IMR-90 (cell line): ENCODE measurements at regions not wholly inside any gene's neighbourhood (a gene's known extent, or its start where the extent isn't known, plus 50 kb on each side); places are given as distances from the start of the nearest gene placed in this dataset.

Source experiments
- ATAC-seq: fragments of 200-7000 bp; cut with Tn5 transposase; 2 replicates; pipeline ENCODE4 v1.9.1; 2020; ENCODE audit warnings: low read depth, mild to moderate bottlenecking, moderate library complexity
- BruUV-seq: library from RNA; stranded (reverse); fragments of 400-500 nt; replicated peaks from 2 replicates; lab custom pipeline; 2021; lab: Mats Ljungman, UMichigan
- CTCF ChIA-PET: fragments of 300-600 bp; formaldehyde crosslinking; extraction: SDS; loops from one replicate; lab custom pipeline; 2021; ENCODE audit warnings: antibody characterized with exemption; lab: Yijun Ruan, JAX
- POLR2A ChIA-PET: fragments of 300-600 bp; sonication (Branson Sonifier 250); formaldehyde crosslinking; loops from one replicate; lab custom pipeline; 2022; ENCODE audit warnings: antibody characterized with exemption; ENCODE audit not compliant: unreplicated experiment; lab: Charles Lee
- DNase-seq: peaks from one replicate; pipeline ENCODE4 v3.0.0; 2013
- H2AFZ ChIP-seq: replicated peaks from 2 replicates; pipeline ENCODE3; 2013; ENCODE audit warnings: low read length, mild to moderate bottlenecking; ENCODE audit not compliant: poor library complexity
- H2AK5ac ChIP-seq: 2 replicates; pipeline ENCODE4 v1.6.1; 2013; ENCODE audit warnings: low read depth, low read length, inconsistent platforms
- H2AK9ac ChIP-seq: replicated peaks from 2 replicates; pipeline ENCODE3; 2013; ENCODE audit warnings: mild to moderate bottlenecking, low read depth, low read length, moderate library complexity; ENCODE audit not compliant: poor library complexity
- H2BK120ac ChIP-seq: 2 replicates; pipeline ENCODE4 v1.6.1; 2013; ENCODE audit warnings: low read depth, low read length, inconsistent platforms
- H2BK15ac ChIP-seq: 3 replicates; pipeline ENCODE4 v1.6.1; 2013; ENCODE audit warnings: low read depth, low read length, inconsistent platforms
- H2BK20ac ChIP-seq: 2 replicates; pipeline ENCODE4 v1.6.1; 2013; ENCODE audit warnings: low read depth, mild to moderate bottlenecking, inconsistent platforms, low read length, moderate library complexity
- H2BK5ac ChIP-seq: 2 replicates; pipeline ENCODE4 v1.6.1; 2013; ENCODE audit warnings: mild to moderate bottlenecking, low read depth, low read length, inconsistent platforms; ENCODE audit not compliant: poor library complexity, severe bottlenecking
- H3K14ac ChIP-seq: replicated peaks from 2 replicates; pipeline ENCODE4 v1.6.1; 2013; ENCODE audit warnings: low read depth, low read length, inconsistent platforms
- H3K18ac ChIP-seq: 2 replicates; pipeline ENCODE4 v1.6.1; 2013; ENCODE audit warnings: low read depth, low read length, control low read depth
- H3K23ac ChIP-seq: 2 replicates; pipeline ENCODE4 v1.6.1; 2013; ENCODE audit warnings: low read depth, low read length, inconsistent platforms
- H3K27ac ChIP-seq: 2 replicates; pipeline ENCODE4 v1.5.1; 2013; ENCODE audit warnings: mild to moderate bottlenecking, control low read depth, low read length; ENCODE audit not compliant: insufficient read depth
- H3K27me3 ChIP-seq: 2 replicates; pipeline ENCODE4 v1.6.1; 2013; ENCODE audit warnings: low read length; ENCODE audit not compliant: control insufficient read depth, insufficient read depth
- H3K36me3 ChIP-seq: 2 replicates; pipeline ENCODE4 v1.6.1; 2013; ENCODE audit warnings: low read length, mixed read lengths; ENCODE audit not compliant: control insufficient read depth, insufficient read depth
- H3K4ac ChIP-seq: 2 replicates; pipeline ENCODE4 v1.6.1; 2013; ENCODE audit warnings: low read depth, low read length, inconsistent platforms
- H3K4me1 ChIP-seq: 2 replicates; pipeline ENCODE4 v1.6.1; 2013; ENCODE audit warnings: low read length, mixed read lengths; ENCODE audit not compliant: control insufficient read depth, insufficient read depth
- H3K4me2 ChIP-seq: 2 replicates; pipeline ENCODE4 v1.6.1; 2013; ENCODE audit warnings: low read depth, mild to moderate bottlenecking, control low read depth, low read length, moderate library complexity
- H3K4me3 ChIP-seq: 2 replicates; pipeline ENCODE4 v1.5.1; 2013; ENCODE audit warnings: low read depth, mild to moderate bottlenecking, control low read depth, low read length, moderate library complexity; ENCODE audit not compliant: insufficient read depth
- H3K56ac ChIP-seq: 2 replicates; pipeline ENCODE4 v1.6.1; 2013; ENCODE audit warnings: low read length, inconsistent platforms; ENCODE audit not compliant: insufficient read depth; ENCODE audit errors: extremely low read depth
- H3K79me1 ChIP-seq, 2 experiments: 2 replicates each; pipeline ENCODE4 v1.6.1; 2013; ENCODE audit warnings: low read length in 2 of 2, inconsistent platforms in 1 of 2, low read depth in 1 of 2
- H3K9ac ChIP-seq: 2 replicates; pipeline ENCODE4 v1.6.1; 2013; ENCODE audit warnings: low read depth, low read length, control low read depth
- H3K9me1 ChIP-seq: 2 replicates; pipeline ENCODE4 v1.6.1; 2013; ENCODE audit warnings: low read length, inconsistent platforms; ENCODE audit not compliant: insufficient read depth
- H3K9me3 ChIP-seq: 2 replicates; pipeline ENCODE4 v1.6.1; 2013; ENCODE audit warnings: low read length; ENCODE audit not compliant: control insufficient read depth, insufficient read depth
- H4K20me1 ChIP-seq: 2 replicates; pipeline ENCODE4 v1.6.1; 2013; ENCODE audit warnings: low read length, inconsistent platforms; ENCODE audit not compliant: insufficient read depth
- H4K5ac ChIP-seq: 2 replicates; pipeline ENCODE4 v1.6.1; 2013; ENCODE audit warnings: mild to moderate bottlenecking, low read depth, low read length, control low read depth
- H4K8ac ChIP-seq, 2 experiments: 2 replicates each; pipeline ENCODE4 v1.6.1; 2013; ENCODE audit warnings: low read depth in 2 of 2, low read length in 2 of 2, control low read depth in 1 of 2, inconsistent platforms in 1 of 2
- H4K91ac ChIP-seq: 2 replicates; pipeline ENCODE4 v1.6.1; 2013; ENCODE audit warnings: low read depth, low read length, inconsistent platforms; ENCODE audit not compliant: insufficient read depth
- BHLHE40 ChIP-seq: fragments of 150-350 bp; IDR thresholded peaks from 2 replicates; pipeline ENCODE4 v1.6.1; 2016; ENCODE audit warnings: mild to moderate bottlenecking, low read depth, low read length
- CEBPB ChIP-seq: IDR thresholded peaks from 2 replicates; pipeline ENCODE4 v1.6.1; 2012; ENCODE audit warnings: low read depth, low read length, improper control_type of control experiment
- CHD1 ChIP-seq: IDR thresholded peaks from 2 replicates; pipeline ENCODE4 v1.6.1; 2012; ENCODE audit warnings: low read depth, low read length, improper control_type of control experiment
- CTCF ChIP-seq: conservative IDR thresholded peaks from 2 replicates; pipeline ENCODE4 v1.5.1; 2012; ENCODE audit warnings: mild to moderate bottlenecking, low read depth, low read length, improper control_type of control experiment
- FOS ChIP-seq: fragments of 150-350 bp; IDR thresholded peaks from 2 replicates; pipeline ENCODE4 v1.6.1; 2016; ENCODE audit warnings: low read depth, low read length
- MAFK ChIP-seq: IDR thresholded peaks from 2 replicates; pipeline ENCODE4 v1.6.1; 2012; ENCODE audit warnings: low read depth, low read length, improper control_type of control experiment
- MAZ ChIP-seq: IDR thresholded peaks from 2 replicates; pipeline ENCODE4 v1.6.1; 2012; ENCODE audit warnings: low read depth, mild to moderate bottlenecking, low read length, improper control_type of control experiment, moderate library complexity, borderline replicate concordance
- MXI1 ChIP-seq: IDR thresholded peaks from 2 replicates; pipeline ENCODE4 v1.6.1; 2012; ENCODE audit warnings: low read depth, mild to moderate bottlenecking, low read length, moderate library complexity, borderline replicate concordance
- NFE2L2 ChIP-seq: fragments of 150-350 bp; IDR thresholded peaks from 2 replicates; pipeline ENCODE4 v1.6.1; 2016; ENCODE audit warnings: low read depth, mild to moderate bottlenecking, low read length
- POLR2A ChIP-seq: IDR thresholded peaks from 2 replicates; pipeline ENCODE4 v1.6.1; 2012; ENCODE audit warnings: mild to moderate bottlenecking, low read depth, low read length
- RAD21 ChIP-seq: IDR thresholded peaks from 2 replicates; pipeline ENCODE4 v1.6.1; 2012; ENCODE audit warnings: low read length, improper control_type of control experiment
- RCOR1 ChIP-seq: IDR thresholded peaks from 2 replicates; pipeline ENCODE4 v1.6.1; 2012; ENCODE audit warnings: mild to moderate bottlenecking, low read length, improper control_type of control experiment; ENCODE audit not compliant: insufficient replicate concordance
- RFX5 ChIP-seq: IDR thresholded peaks from 2 replicates; pipeline ENCODE4 v1.8.0; 2012; ENCODE audit warnings: low read depth, mild to moderate bottlenecking, low read length, moderate library complexity
- SMC3 ChIP-seq: fragments of 150-350 bp; IDR thresholded peaks from 2 replicates; pipeline ENCODE4 v1.6.1; 2016; ENCODE audit warnings: low read depth, mild to moderate bottlenecking, antibody characterized with exemption, low read length, moderate library complexity
- WGBS, 2 experiments: methylation state at CpG; one replicate each; pipeline versions ENCODE4 v1.1.5 to v1.1.7; 2013; ENCODE audit warnings: missing lambda C conversion rate in 2 of 2; ENCODE audit not compliant: insufficient read length in 1 of 2; ENCODE audit errors: extremely low coverage in 2 of 2; 5-methylcytosine and 5-hydroxymethylcytosine counted together
- dilution Hi-C: fragments of 300-500 bp; cut with HindIII; formaldehyde crosslinking; loops from one replicate; pipeline ENCODE4 v1.14.3; 2018; ENCODE audit warnings: low sequenced_read_pairs; ENCODE audit not compliant: unreplicated experiment
- in situ Hi-C: fragments of 300-500 bp; cut with MboI; formaldehyde crosslinking; loops from 3 replicates; pipeline ENCODE4 v1.14.3; 2019; ENCODE audit warnings: low sequenced_read_pairs, inconsistent platforms, mixed read lengths
- intact Hi-C: fragments of 100-400 bp; cut with micrococcal nuclease; formaldehyde crosslinking; loops from 2 replicates; pipeline ENCODE4 v1.10.0; 2022
- TF ChIP-seq, protein P1 (sequence below): fragments of 150-350 bp; IDR thresholded peaks from 2 replicates; pipeline ENCODE4 v1.6.1; 2016; ENCODE audit warnings: low read depth, mild to moderate bottlenecking, low read length, moderate library complexity, borderline replicate concordance
- TF ChIP-seq, protein P2 (sequence below): fragments of 150-350 bp; IDR thresholded peaks from 2 replicates; pipeline ENCODE4 v1.6.1; 2017; ENCODE audit warnings: mild to moderate bottlenecking, antibody characterized with exemption, low read length, low read depth

DNA sequence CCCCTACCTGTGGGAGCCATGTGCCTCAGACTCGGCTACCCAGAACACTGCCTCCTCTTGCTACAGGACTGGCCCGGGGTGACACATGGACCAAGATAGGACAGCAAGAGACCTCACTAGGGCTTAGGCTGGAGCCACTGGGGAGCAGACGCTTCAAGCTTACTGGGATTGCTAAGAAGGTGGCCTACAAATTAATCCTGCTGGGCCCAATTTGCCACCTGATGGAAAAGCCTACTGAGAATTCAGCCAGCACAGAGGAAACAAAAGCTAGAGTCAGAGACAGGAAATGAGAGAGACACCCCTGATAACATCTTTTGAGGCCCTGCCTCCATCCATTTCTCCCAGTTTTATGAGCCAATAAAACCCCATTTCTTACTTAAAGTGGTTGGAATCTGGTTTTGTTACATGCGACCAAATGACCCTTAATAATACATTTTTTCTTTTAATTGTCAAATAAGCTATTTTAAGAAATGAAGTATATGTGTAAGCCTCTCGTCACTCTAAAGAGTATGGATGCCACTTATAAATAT is 282.1 kb downstream of the CXCL12 start:
- no peak overlapping the region for H3K18ac ChIP-seq
- CTCF ChIA-PET = no interaction called here
- H3K9me3 ChIP-seq = no peaks in the 10 kb centered on the region

More for the DNA sequence above, 282.1 kb downstream of the CXCL12 start:
- Histone ChIP-seq H2AK5ac (no peak overlapping the region), H3K9me1 (no peaks in the 10 kb centered on the region), H3K4ac (no peak overlapping the region), H4K20me1 (no peaks in the 10 kb centered on the region), H3K4me2 (no peak overlapping the region), H3K36me3 (no peaks in the 10 kb centered on the region), H3K4me3 (no peak overlapping the region), H3K14ac (no peak overlapping the region), H3K9ac (no peak overlapping the region), H2BK5ac (no peak overlapping the region), H2AFZ (no peak overlapping the region), H2AK9ac (no peak overlapping the region), H4K91ac (no peak overlapping the region), H3K27me3 (no peaks in the 10 kb centered on the region), H2BK20ac (no peak overlapping the region), H2BK120ac (no peak overlapping the region), H3K79me1 (no peaks in the 10 kb centered on the region), H4K5ac (no peak overlapping the region), H3K27ac (no peak overlapping the region), H3K4me1 (no peaks in the 10 kb centered on the region), H2BK15ac (no peak overlapping the region), H4K8ac (no peak overlapping the region), H3K56ac (no peak overlapping the region), H3K23ac (no peak overlapping the region)
- DNase-seq = no peak
- ATAC-seq = no peak
- WGBS, 2 experiments = 100% methylated on average over 2 of the region's 5 CpGs; no CpG with 5 or more reads in 1 of the 2 experiments
- intact Hi-C loops = no loop called here
- POLR2A ChIA-PET = no interaction called here
- in situ Hi-C loops = no loop called here
- dilution Hi-C loops = no loop called here
- TF ChIP-seq CTCF (no peak), MXI1 (no peak), RFX5 (no peak), RCOR1 (no peak), POLR2A (no peak), SMC3 (no peak), MAZ (no peak), CHD1 (no peak), BHLHE40 (no peak), CEBPB (no peak), FOS (no peak), RAD21 (no peak), NFE2L2 (no peak), MAFK (no peak)
- TF ChIP-seq, protein P1, sequence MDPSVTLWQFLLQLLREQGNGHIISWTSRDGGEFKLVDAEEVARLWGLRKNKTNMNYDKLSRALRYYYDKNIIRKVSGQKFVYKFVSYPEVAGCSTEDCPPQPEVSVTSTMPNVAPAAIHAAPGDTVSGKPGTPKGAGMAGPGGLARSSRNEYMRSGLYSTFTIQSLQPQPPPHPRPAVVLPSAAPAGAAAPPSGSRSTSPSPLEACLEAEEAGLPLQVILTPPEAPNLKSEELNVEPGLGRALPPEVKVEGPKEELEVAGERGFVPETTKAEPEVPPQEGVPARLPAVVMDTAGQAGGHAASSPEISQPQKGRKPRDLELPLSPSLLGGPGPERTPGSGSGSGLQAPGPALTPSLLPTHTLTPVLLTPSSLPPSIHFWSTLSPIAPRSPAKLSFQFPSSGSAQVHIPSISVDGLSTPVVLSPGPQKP = no peak
- TF ChIP-seq, protein P2, sequence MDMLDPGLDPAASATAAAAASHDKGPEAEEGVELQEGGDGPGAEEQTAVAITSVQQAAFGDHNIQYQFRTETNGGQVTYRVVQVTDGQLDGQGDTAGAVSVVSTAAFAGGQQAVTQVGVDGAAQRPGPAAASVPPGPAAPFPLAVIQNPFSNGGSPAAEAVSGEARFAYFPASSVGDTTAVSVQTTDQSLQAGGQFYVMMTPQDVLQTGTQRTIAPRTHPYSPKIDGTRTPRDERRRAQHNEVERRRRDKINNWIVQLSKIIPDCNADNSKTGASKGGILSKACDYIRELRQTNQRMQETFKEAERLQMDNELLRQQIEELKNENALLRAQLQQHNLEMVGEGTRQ = no peak
- BruUV-seq = no TSS peak
